Erythroblast (primary cell): ENCODE measurements at regions not wholly inside any gene's neighbourhood (a gene's known extent, or its start where the extent isn't known, plus 50 kb on each side); places are given as distances from the start of the nearest gene placed in this dataset.

Source experiments
- GATA1 ChIP-seq: IDR thresholded peaks from 2 replicates; pipeline ENCODE4 v1.6.1; 2011; ENCODE audit warnings: low read depth, mild to moderate bottlenecking, control low read depth, low read length, moderate library complexity
- POLR2A ChIP-seq: IDR thresholded peaks from 2 replicates; pipeline ENCODE4 v1.6.1; 2011; ENCODE audit warnings: mild to moderate bottlenecking, low read length

DNA sequence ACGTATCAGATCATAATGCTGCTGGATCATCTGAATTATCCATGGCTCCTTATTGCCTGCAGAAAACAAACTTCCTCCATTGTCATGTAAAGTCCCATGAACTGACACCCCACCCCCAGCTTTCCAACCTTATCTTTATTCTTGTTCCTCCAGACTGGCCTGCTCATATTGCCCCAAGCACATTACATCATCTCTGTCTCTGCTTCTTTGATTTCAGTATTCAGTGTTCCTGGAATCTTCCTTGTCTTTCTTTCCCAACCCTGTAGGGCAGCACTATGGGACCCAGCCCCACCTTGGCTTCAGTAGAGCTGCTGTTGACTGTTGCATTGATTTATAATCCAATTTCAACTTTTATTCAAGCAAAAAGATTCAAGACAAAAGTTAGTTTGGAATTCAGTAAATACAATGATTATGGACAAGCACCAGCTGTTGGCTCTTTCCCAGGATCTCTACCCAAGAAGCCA lies 187.5 kb upstream of the ECI2 start:
- TF ChIP-seq POLR2A (no peak), GATA1 (no peak)
